ENCODE measurements at regions not wholly inside any gene's neighbourhood (a gene's known extent, or its start where the extent isn't known, plus 50 kb on each side); places are given as distances from the start of the nearest gene placed in this dataset.
"Not testable (repeated sequence)": the region's sequence is repeated elsewhere in the genome, so short reads cannot be mapped to it uniquely, and the experiment has no call there.

GRCh38 chr15:44853304-44853950 is 103.1 kb upstream of the TERB2 start:
- H3K27me3 ChIP-seq (replicated peaks; ENCODE audit: insufficient read depth); H3K36me3 ChIP-seq; H3K27ac ChIP-seq; H3K4me1 ChIP-seq (ENCODE audit: control insufficient read depth in 1 of 2, low read depth in 2 of 2); H3K9me3 ChIP-seq; ATAC-seq (ENCODE audit: insufficient number of reproducible peaks, low FRiP score, low read depth): not testable (repeated sequence)
- TF ChIP-seq, protein P1, sequence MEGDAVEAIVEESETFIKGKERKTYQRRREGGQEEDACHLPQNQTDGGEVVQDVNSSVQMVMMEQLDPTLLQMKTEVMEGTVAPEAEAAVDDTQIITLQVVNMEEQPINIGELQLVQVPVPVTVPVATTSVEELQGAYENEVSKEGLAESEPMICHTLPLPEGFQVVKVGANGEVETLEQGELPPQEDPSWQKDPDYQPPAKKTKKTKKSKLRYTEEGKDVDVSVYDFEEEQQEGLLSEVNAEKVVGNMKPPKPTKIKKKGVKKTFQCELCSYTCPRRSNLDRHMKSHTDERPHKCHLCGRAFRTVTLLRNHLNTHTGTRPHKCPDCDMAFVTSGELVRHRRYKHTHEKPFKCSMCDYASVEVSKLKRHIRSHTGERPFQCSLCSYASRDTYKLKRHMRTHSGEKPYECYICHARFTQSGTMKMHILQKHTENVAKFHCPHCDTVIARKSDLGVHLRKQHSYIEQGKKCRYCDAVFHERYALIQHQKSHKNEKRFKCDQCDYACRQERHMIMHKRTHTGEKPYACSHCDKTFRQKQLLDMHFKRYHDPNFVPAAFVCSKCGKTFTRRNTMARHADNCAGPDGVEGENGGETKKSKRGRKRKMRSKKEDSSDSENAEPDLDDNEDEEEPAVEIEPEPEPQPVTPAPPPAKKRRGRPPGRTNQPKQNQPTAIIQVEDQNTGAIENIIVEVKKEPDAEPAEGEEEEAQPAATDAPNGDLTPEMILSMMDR (IDR thresholded peaks at IDR 0.05), result peak; percentile 73
- peak; percentile 8 for DNase-seq (ENCODE audit: low spot score)
- H3K4me3 ChIP-seq, result peak overlapping the region; percentile 35

DNA sequence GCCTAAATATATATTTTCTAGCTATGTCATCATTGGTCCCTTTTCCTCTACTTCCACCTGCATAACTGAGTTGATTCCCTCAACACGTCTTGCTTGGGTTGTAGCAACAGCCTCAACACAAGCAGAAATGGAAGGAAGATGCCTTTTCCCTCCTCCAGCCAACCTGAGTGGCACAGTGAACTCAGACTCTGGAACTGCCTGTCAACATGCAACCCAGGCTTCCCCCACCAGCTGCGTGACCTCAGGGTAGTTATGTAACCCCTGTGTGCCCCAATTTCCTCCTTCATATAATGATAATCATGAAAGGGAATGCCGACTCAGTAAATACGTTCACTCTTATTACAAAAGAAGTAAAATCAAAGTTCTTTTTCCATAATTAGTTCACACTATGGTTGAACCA is 101.8 kb upstream of the TERB2 start:
- not testable (repeated sequence) for H3K9me3 ChIP-seq; H3K27me3 ChIP-seq (replicated peaks; ENCODE audit: insufficient read depth); H3K27ac ChIP-seq; DNase-seq (ENCODE audit: low spot score); ATAC-seq (ENCODE audit: insufficient number of reproducible peaks, low FRiP score, low read depth); H3K36me3 ChIP-seq; H3K4me1 ChIP-seq (ENCODE audit: control insufficient read depth in 1 of 2, low read depth in 2 of 2); H3K4me3 ChIP-seq

GRCh38 chr15:44856284-44856683 is 100.2 kb upstream of the TERB2 start:
- ATAC-seq (ENCODE audit: insufficient number of reproducible peaks, low FRiP score, low read depth); H3K36me3 ChIP-seq; H3K4me3 ChIP-seq; H3K27ac ChIP-seq; H3K9me3 ChIP-seq; H3K27me3 ChIP-seq (replicated peaks; ENCODE audit: insufficient read depth); DNase-seq (ENCODE audit: low spot score); H3K4me1 ChIP-seq (ENCODE audit: control insufficient read depth in 1 of 2, low read depth in 2 of 2): not testable (repeated sequence)

DNA sequence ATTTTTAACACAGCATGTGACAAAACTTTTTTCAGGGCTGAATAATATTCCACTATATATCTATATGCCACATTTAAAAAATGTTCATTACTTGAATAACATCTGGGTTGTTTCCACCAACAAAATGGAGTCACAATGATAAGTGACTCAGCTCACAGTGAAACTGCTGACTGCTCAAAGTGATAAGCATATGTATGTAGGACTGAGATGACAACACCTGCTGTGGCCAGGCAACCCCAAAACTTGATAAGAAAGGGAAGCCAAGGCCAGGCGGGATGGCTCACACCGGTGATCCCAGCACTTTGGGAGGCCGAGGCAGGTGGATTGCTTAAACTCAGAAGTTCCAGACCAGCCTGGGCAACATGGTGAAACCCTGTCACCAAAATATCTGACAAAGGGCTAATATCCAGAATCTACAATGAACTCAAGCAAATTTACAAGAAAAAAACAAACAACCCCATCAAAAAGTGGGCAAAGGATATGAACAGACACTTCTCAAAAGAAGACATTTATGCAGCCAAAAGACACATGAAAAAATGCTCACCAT is 99.2 kb upstream of the TERB2 start:
- ATAC-seq (ENCODE audit: insufficient number of reproducible peaks, low FRiP score, low read depth); H3K4me1 ChIP-seq (ENCODE audit: control insufficient read depth in 1 of 2, low read depth in 2 of 2); H3K27ac ChIP-seq; H3K36me3 ChIP-seq; H3K9me3 ChIP-seq; H3K27me3 ChIP-seq (replicated peaks; ENCODE audit: insufficient read depth); H3K4me3 ChIP-seq; DNase-seq (ENCODE audit: low spot score): not testable (repeated sequence)

DNA sequence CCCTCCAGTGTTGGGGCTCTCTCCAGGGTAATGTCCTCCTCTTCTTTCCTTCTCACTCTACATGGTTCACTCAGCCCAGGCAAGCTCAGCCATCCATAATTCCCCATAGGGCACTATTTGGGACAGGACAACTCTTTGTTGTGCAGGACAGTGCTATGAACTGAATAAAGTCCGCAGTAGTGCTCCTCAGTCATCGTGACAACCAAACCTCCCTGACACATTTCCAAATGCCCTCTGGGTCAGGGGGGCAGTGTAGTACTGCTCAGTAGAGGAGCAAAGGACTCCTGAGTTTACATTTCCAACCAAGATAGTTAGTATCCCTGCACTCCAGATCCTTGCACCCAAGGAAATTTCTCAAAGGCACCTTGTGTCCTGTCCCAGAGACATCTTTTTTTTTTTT is 97.4 kb upstream of the TERB2 start:
- H3K27me3 ChIP-seq (replicated peaks; ENCODE audit: insufficient read depth); H3K4me3 ChIP-seq; H3K4me1 ChIP-seq (ENCODE audit: control insufficient read depth in 1 of 2, low read depth in 2 of 2); H3K27ac ChIP-seq; H3K36me3 ChIP-seq; DNase-seq (ENCODE audit: low spot score); H3K9me3 ChIP-seq; ATAC-seq (ENCODE audit: insufficient number of reproducible peaks, low FRiP score, low read depth): not testable (repeated sequence)

DNA sequence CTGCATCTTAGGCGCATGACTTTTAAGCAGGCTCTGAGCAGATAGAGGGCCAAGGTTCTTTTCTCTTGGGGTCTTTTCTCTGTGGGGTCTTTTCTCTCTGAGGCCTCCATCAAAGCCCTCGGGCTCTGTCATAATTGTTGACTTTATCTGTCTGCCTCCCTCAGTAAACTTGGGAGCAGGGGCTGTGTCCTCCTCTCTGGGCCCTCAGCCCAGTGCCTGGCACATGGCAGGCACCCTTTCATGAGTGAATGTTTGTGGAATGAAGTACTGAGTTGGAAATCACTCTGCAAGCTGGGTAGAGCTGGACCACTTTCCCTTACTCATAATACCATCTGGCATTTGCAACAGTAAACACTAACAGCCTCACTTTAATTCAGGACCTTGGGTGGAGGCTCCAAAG is 96.3 kb upstream of the TERB2 start:
- not testable (repeated sequence) for H3K36me3 ChIP-seq; H3K27me3 ChIP-seq (replicated peaks; ENCODE audit: insufficient read depth); ATAC-seq (ENCODE audit: insufficient number of reproducible peaks, low FRiP score, low read depth); H3K27ac ChIP-seq; H3K4me1 ChIP-seq (ENCODE audit: control insufficient read depth in 1 of 2, low read depth in 2 of 2); H3K4me3 ChIP-seq; H3K9me3 ChIP-seq; DNase-seq (ENCODE audit: low spot score)

DNA sequence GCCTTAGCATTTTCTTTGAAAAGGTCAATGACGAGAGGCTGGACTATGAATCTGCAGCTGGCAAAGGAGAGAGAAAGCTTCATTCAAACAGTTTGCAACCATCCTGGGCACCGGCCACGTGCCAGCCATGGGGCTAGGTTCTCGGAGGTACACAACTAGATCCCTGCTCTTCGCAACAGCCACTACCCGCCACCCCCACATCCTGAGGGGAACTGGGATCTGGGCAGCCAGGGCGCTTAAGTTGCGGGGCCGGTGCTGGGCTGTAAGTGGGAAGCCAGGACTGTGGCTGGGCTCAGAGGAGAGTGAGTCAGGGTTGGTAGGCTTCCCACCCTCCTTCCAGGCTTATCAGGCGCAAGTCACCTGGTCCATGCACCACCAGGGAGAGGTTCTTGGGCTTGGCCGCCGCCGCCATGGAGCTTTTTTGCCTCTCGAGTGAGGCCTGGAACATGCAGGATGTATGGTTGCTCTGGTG is 95.0 kb upstream of the TERB2 start:
- Histone ChIP-seq H3K4me3 (no peak overlapping the region), H3K9me3 (peaks cover 3% of the 10 kb centered on the region), H3K4me1 (ENCODE audit: control insufficient read depth in 1 of 2, low read depth in 2 of 2) (no peaks in the 10 kb centered on the region), H3K27me3 (replicated peaks; ENCODE audit: insufficient read depth) (no peaks in the 10 kb centered on the region), H3K36me3 (no peaks in the 10 kb centered on the region), H3K27ac (no peak overlapping the region)
- DNase-seq (ENCODE audit: low spot score), result no peak
- ATAC-seq (ENCODE audit: insufficient number of reproducible peaks, low FRiP score, low read depth), result no peak
- TF ChIP-seq, protein P1 (IDR thresholded peaks at IDR 0.05), result no peak

Measured in thoracic aorta (tissue), 2 donors.